ENCODE measurements at regions not wholly inside any gene's neighbourhood (a gene's known extent, or its start where the extent isn't known, plus 50 kb on each side); places are given as distances from the start of the nearest gene placed in this dataset.

DNA sequence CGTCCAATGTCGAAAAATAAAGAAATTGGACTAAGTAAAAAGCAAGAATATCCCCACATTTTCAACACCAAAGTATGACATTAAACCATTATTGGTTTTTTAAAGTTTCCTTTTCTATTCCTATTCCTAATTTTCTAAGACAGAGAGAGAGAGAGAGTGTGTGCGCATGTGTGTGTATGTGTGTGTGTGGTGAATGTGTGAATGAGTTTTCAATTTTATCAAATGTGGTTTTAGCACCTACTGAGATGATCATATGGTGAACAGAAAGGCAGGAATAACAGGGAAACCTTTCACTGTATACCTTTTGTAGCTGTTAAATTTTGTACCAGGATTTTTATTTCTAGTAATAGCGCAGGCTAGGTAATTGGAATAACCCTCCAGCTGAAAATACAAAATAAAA is 80.4 kb upstream of the RAP1B start:
- no peak overlapping the region for H3K27ac Mint-ChIP-seq
- no peak overlapping the region for H3K4me3 Mint-ChIP-seq
- H3K36me3 Mint-ChIP-seq: no peaks in the 10 kb centered on the region; the same call in 1 of the 2 replicates
- peaks cover 14% of the 10 kb centered on the region for H3K9me3 Mint-ChIP-seq
- CTCF ChIA-PET: no interaction called here
- DNase-seq (ENCODE audit: low spot score) (no peak), ATAC-seq (no peak)
- H3K27me3 Mint-ChIP-seq (ENCODE audit: low read depth): no peaks in the 10 kb centered on the region
- TF ChIP-seq USF2 (CRISPR knock-in tag; IDR thresholded peaks at IDR 0.05) (no peak), ETV6 (CRISPR knock-in tag; IDR thresholded peaks at IDR 0.05) (no peak), ZSCAN18 (CRISPR knock-in tag; IDR thresholded peaks at IDR 0.05) (no peak), ZNF219 (CRISPR knock-in tag; IDR thresholded peaks at IDR 0.05; ENCODE audit: borderline replicate concordance) (no peak), NFATC4 (CRISPR knock-in tag; IDR thresholded peaks at IDR 0.05) (no peak), SP1 (CRISPR knock-in tag; conservative IDR thresholded peaks at IDR 0.05) (no peak), JUN (CRISPR knock-in tag; IDR thresholded peaks at IDR 0.05) (no peak), FOXP1 (CRISPR knock-in tag; IDR thresholded peaks at IDR 0.05; ENCODE audit: borderline replicate concordance) (no peak), GTF2I (CRISPR knock-in tag; conservative IDR thresholded peaks at IDR 0.05) (no peak), SMAD3 (CRISPR knock-in tag; IDR thresholded peaks at IDR 0.05; ENCODE audit: borderline replicate concordance) (no peak)
- TF ChIP-seq, protein P1, sequence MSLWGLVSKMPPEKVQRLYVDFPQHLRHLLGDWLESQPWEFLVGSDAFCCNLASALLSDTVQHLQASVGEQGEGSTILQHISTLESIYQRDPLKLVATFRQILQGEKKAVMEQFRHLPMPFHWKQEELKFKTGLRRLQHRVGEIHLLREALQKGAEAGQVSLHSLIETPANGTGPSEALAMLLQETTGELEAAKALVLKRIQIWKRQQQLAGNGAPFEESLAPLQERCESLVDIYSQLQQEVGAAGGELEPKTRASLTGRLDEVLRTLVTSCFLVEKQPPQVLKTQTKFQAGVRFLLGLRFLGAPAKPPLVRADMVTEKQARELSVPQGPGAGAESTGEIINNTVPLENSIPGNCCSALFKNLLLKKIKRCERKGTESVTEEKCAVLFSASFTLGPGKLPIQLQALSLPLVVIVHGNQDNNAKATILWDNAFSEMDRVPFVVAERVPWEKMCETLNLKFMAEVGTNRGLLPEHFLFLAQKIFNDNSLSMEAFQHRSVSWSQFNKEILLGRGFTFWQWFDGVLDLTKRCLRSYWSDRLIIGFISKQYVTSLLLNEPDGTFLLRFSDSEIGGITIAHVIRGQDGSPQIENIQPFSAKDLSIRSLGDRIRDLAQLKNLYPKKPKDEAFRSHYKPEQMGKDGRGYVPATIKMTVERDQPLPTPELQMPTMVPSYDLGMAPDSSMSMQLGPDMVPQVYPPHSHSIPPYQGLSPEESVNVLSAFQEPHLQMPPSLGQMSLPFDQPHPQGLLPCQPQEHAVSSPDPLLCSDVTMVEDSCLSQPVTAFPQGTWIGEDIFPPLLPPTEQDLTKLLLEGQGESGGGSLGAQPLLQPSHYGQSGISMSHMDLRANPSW (CRISPR knock-in tag; conservative IDR thresholded peaks at IDR 0.05; ENCODE audit: low read depth): no peak
- TF ChIP-seq, protein P2, sequence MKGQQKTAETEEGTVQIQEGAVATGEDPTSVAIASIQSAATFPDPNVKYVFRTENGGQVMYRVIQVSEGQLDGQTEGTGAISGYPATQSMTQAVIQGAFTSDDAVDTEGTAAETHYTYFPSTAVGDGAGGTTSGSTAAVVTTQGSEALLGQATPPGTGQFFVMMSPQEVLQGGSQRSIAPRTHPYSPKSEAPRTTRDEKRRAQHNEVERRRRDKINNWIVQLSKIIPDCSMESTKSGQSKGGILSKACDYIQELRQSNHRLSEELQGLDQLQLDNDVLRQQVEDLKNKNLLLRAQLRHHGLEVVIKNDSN (CRISPR knock-in tag; IDR thresholded peaks at IDR 0.05): no peak
- TF ChIP-seq, protein P3, sequence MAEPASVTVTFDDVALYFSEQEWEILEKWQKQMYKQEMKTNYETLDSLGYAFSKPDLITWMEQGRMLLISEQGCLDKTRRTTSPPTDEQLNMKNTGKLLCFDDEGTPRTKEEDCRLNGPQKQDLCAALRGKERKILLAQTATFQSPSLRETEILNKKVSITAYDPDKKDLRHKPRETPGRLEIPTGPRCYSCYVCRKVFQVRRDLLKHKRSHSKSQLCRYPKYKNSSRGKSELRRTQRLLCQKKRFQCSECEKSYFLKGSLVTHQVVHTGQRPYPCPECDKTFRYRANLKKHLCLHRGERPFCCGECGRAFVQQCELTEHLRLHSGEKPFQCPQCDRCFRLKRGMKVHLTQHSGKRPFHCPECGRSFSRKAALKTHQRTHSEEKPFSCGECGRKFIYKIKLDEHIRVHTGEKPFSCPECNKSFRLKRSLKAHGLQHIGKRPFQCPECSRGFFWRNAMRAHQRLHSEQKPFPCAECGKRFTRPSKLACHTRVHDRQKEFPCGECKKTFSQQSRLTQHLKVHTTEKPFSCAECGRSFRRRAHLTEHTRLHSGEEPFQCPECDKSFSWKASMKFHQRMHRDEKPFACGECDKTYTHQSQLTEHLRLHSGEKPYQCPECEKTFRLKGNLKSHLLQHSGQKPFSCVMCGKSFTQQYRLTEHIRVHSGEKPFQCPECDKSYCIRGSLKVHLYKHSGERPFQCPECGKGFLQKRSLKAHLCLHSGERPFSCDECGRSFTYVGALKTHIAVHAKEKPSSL (CRISPR knock-in tag; conservative IDR thresholded peaks at IDR 0.05): no peak
- POLR2A ChIA-PET: no interaction called here
- no peaks in the 10 kb centered on the region for H3K4me1 Mint-ChIP-seq

GRCh38 chr12:68530965-68531364 is 79.7 kb upstream of the RAP1B start:
- no peaks in the 10 kb centered on the region for H3K27me3 Mint-ChIP-seq (ENCODE audit: low read depth)
- H3K4me3 Mint-ChIP-seq: no peak overlapping the region
- DNase-seq (ENCODE audit: low spot score): no peak
- ChIA-PET POLR2A (no interaction called here), CTCF (no interaction called here)
- peaks cover 7% of the 10 kb centered on the region for H3K9me3 Mint-ChIP-seq
- no peak for ATAC-seq
- H3K36me3 Mint-ChIP-seq: no peaks in the 10 kb centered on the region
- H3K27ac Mint-ChIP-seq: no peak overlapping the region
- no peak for TF ChIP-seq CBFB (CRISPR knock-in tag; IDR thresholded peaks at IDR 0.05; ENCODE audit: low read depth)
- no peak for TF ChIP-seq RELA (CRISPR knock-in tag; IDR thresholded peaks at IDR 0.05; ENCODE audit: borderline replicate concordance)
- TF ChIP-seq SMAD3 (CRISPR knock-in tag; IDR thresholded peaks at IDR 0.05; ENCODE audit: borderline replicate concordance): no peak
- TF ChIP-seq, protein P4, sequence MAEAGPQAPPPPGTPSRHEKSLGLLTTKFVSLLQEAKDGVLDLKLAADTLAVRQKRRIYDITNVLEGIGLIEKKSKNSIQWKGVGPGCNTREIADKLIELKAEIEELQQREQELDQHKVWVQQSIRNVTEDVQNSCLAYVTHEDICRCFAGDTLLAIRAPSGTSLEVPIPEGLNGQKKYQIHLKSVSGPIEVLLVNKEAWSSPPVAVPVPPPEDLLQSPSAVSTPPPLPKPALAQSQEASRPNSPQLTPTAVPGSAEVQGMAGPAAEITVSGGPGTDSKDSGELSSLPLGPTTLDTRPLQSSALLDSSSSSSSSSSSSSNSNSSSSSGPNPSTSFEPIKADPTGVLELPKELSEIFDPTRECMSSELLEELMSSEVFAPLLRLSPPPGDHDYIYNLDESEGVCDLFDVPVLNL (CRISPR knock-in tag; IDR thresholded peaks at IDR 0.05; ENCODE audit: borderline replicate concordance, low read depth): no peak
- TF ChIP-seq ZNF263 (CRISPR knock-in tag; IDR thresholded peaks at IDR 0.05; ENCODE audit: low read depth): no peak
- no peak for TF ChIP-seq ZNF138 (CRISPR knock-in tag; conservative IDR thresholded peaks at IDR 0.05)
- TF ChIP-seq NFE2L1 (CRISPR knock-in tag; IDR thresholded peaks at IDR 0.05): no peak
- TF ChIP-seq ZNF671 (CRISPR knock-in tag; IDR thresholded peaks at IDR 0.05): no peak
- TF ChIP-seq IRF1 (CRISPR knock-in tag; IDR thresholded peaks at IDR 0.05): no peak
- H3K4me1 Mint-ChIP-seq: no peaks in the 10 kb centered on the region
